MM.1S (cell line): ENCODE measurements at regions not wholly inside any gene's neighbourhood (a gene's known extent, or its start where the extent isn't known, plus 50 kb on each side); places are given as distances from the start of the nearest gene placed in this dataset.

ENCODE experiments used
- DNase-seq: peaks from one replicate; pipeline ENCODE4 v3.0.0-alpha.2; 2015
- H2AFZ ChIP-seq: fragments of 300-600 bp; sonication (generic); 2 replicates; pipeline ENCODE4 v1.6.0; 2016; ENCODE audit warnings: antibody characterized with exemption, low read length
- H3F3A ChIP-seq: fragments of 300-600 bp; sonication (generic); 2 replicates; pipeline ENCODE4 v1.6.1; 2016; ENCODE audit warnings: mild to moderate bottlenecking, antibody characterized with exemption, low read length, moderate library complexity, mixed read lengths; ENCODE audit not compliant: insufficient read depth
- H3K27ac ChIP-seq: fragments of 300-600 bp; sonication (generic); 2 replicates; pipeline ENCODE4 v1.5.1; 2016; ENCODE audit warnings: mild to moderate bottlenecking, low read length
- H3K27me3 ChIP-seq: fragments of 300-600 bp; sonication (generic); replicated peaks from 2 replicates; pipeline ENCODE4 v1.6.0; 2016; ENCODE audit warnings: low read length; ENCODE audit not compliant: insufficient read depth
- H3K36me3 ChIP-seq: fragments of 300-600 bp; sonication (generic); replicated peaks from 2 replicates; pipeline ENCODE4 v1.6.1; 2016; ENCODE audit warnings: mild to moderate bottlenecking, low read length, mixed read lengths; ENCODE audit not compliant: insufficient read depth
- H3K4me1 ChIP-seq: fragments of 300-600 bp; sonication (generic); 2 replicates; pipeline ENCODE4 v1.6.1; 2016; ENCODE audit warnings: low read length, mixed read lengths
- H3K4me2 ChIP-seq: fragments of 300-600 bp; sonication (generic); 2 replicates; pipeline ENCODE4 v1.6.0; 2016; ENCODE audit warnings: low read depth, low read length
- H3K4me3 ChIP-seq: fragments of 300-600 bp; sonication (generic); 2 replicates; pipeline ENCODE4 v1.5.1; 2016; ENCODE audit warnings: low read length, mixed read lengths
- H3K79me2 ChIP-seq: fragments of 300-600 bp; sonication (generic); 2 replicates; pipeline ENCODE4 v1.6.1; 2016; ENCODE audit warnings: mixed run types, low read length, mixed read lengths
- H3K9ac ChIP-seq: fragments of 300-600 bp; sonication (generic); 2 replicates; pipeline ENCODE4 v1.6.1; 2016; ENCODE audit warnings: low read length, mixed read lengths
- H3K9me2 ChIP-seq: fragments of 300-600 bp; sonication (generic); replicated peaks from 2 replicates; pipeline ENCODE4 v1.6.1; 2016; ENCODE audit warnings: mild to moderate bottlenecking, low read length, mixed read lengths; ENCODE audit not compliant: insufficient read depth
- H3K9me3 ChIP-seq: fragments of 300-600 bp; sonication (generic); replicated peaks from 2 replicates; pipeline ENCODE4 v1.6.1; 2016; ENCODE audit warnings: mild to moderate bottlenecking, low read length, mixed read lengths; ENCODE audit not compliant: insufficient read depth
- H4K20me1 ChIP-seq: fragments of 300-600 bp; sonication (generic); 2 replicates; pipeline ENCODE4 v1.6.1; 2016; ENCODE audit warnings: mild to moderate bottlenecking, low read length, moderate library complexity, mixed read lengths; ENCODE audit not compliant: insufficient read depth
- EZH2 ChIP-seq: fragments of 300-600 bp; sonication (generic); optimal IDR thresholded peaks from 2 replicates; pipeline ENCODE3; 2017; ENCODE audit warnings: low read depth, mild to moderate bottlenecking, antibody characterized with exemption, low read length, mixed read lengths
- EZH2phosphoT487 ChIP-seq: fragments of 300-600 bp; sonication (generic); IDR thresholded peaks from 2 replicates; pipeline ENCODE4 v1.6.1; 2018; ENCODE audit warnings: antibody characterized with exemption, low read length
- TF ChIP-seq, protein P1 (sequence below): fragments of 300-600 bp; sonication (generic); IDR thresholded peaks from 2 replicates; pipeline ENCODE4 v1.5.1; 2016; ENCODE audit warnings: antibody characterized with exemption, low read length, mixed read lengths

- Histone ChIP-seq H3K27me3 (no peaks in the 10 kb centered on the region), H4K20me1 (no peaks in the 10 kb centered on the region), H3K4me1 (no peaks in the 10 kb centered on the region), H3K79me2 (no peaks in the 10 kb centered on the region), H3K9ac (peak overlapping the region; percentile 67), H3F3A (no peaks in the 10 kb centered on the region), H2AFZ (peak overlapping the region; percentile 83), H3K4me3 (peak overlapping the region; percentile 75), H3K9me3 (no peaks in the 10 kb centered on the region), H3K36me3 (no peaks in the 10 kb centered on the region), H3K27ac (peak overlapping the region; percentile 38; the same call in 1 of the 2 replicates), H3K9me2 (no peaks in the 10 kb centered on the region), H3K4me2 (peak overlapping the region; percentile 72)
- TF ChIP-seq EZH2phosphoT487 (no peak), EZH2 (no peak)
- TF ChIP-seq, protein P1, sequence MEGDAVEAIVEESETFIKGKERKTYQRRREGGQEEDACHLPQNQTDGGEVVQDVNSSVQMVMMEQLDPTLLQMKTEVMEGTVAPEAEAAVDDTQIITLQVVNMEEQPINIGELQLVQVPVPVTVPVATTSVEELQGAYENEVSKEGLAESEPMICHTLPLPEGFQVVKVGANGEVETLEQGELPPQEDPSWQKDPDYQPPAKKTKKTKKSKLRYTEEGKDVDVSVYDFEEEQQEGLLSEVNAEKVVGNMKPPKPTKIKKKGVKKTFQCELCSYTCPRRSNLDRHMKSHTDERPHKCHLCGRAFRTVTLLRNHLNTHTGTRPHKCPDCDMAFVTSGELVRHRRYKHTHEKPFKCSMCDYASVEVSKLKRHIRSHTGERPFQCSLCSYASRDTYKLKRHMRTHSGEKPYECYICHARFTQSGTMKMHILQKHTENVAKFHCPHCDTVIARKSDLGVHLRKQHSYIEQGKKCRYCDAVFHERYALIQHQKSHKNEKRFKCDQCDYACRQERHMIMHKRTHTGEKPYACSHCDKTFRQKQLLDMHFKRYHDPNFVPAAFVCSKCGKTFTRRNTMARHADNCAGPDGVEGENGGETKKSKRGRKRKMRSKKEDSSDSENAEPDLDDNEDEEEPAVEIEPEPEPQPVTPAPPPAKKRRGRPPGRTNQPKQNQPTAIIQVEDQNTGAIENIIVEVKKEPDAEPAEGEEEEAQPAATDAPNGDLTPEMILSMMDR = no peak
- peak; percentile 93 for DNase-seq
Observed at GRCh38 chr16:72664509-72665408, 383.2 kb downstream of the ZFHX3 start.

GRCh38 chr16:72664056-72664508 is 383.8 kb downstream of the ZFHX3 start:
- H3K79me2 ChIP-seq = no peaks in the 10 kb centered on the region
- TF ChIP-seq EZH2 (no peak), EZH2phosphoT487 (no peak)
- TF ChIP-seq, protein P1 = no peak
- no peak for DNase-seq

GRCh38 chr16:72658888-72659717 is 388.8 kb downstream of the ZFHX3 start:
- H3K9ac ChIP-seq = no peak overlapping the region
- H2AFZ ChIP-seq = no peak overlapping the region
- no peaks in the 10 kb centered on the region for H3K27me3 ChIP-seq
- no peak overlapping the region for H3K4me2 ChIP-seq
- H3K36me3 ChIP-seq = no peaks in the 10 kb centered on the region
- peaks cover 17% of the 10 kb centered on the region for H3K4me1 ChIP-seq
- H3K9me3 ChIP-seq = no peaks in the 10 kb centered on the region
- no peak overlapping the region for H3K4me3 ChIP-seq
- H3K9me2 ChIP-seq = no peaks in the 10 kb centered on the region
- TF ChIP-seq EZH2phosphoT487 (no peak), EZH2 (no peak)
- TF ChIP-seq, protein P1 = no peak
- no peak overlapping the region for H3K27ac ChIP-seq
- no peaks in the 10 kb centered on the region for H3K79me2 ChIP-seq
- no peaks in the 10 kb centered on the region for H4K20me1 ChIP-seq
- DNase-seq = no peak
- H3F3A ChIP-seq = peaks cover 9% of the 10 kb centered on the region; the same call in 1 of the 2 replicates

More at GRCh38 chr16:72664056-72664508, 383.8 kb downstream of the ZFHX3 start:
- H3K9me3 ChIP-seq = no peaks in the 10 kb centered on the region
- no peaks in the 10 kb centered on the region for H3K9me2 ChIP-seq
- H3K27me3 ChIP-seq = no peaks in the 10 kb centered on the region
- peak overlapping the region; percentile 75 for H3K4me3 ChIP-seq
- H3K9ac ChIP-seq = peak overlapping the region; percentile 67; the same call in 1 of the 2 replicates
- H3F3A ChIP-seq = no peaks in the 10 kb centered on the region
- H3K36me3 ChIP-seq = no peaks in the 10 kb centered on the region
- H3K27ac ChIP-seq = no peak overlapping the region; the same call in 1 of the 2 replicates
- H3K4me1 ChIP-seq = peaks cover 5% of the 10 kb centered on the region; the same call in 1 of the 2 replicates
- H4K20me1 ChIP-seq = no peaks in the 10 kb centered on the region
- peak overlapping the region; percentile 70 for H2AFZ ChIP-seq
- peak overlapping the region; percentile 65; the same call in 1 of the 2 replicates for H3K4me2 ChIP-seq
